GM13976 (cell line): ENCODE measurements at regions not wholly inside any gene's neighbourhood (a gene's known extent, or its start where the extent isn't known, plus 50 kb on each side); places are given as distances from the start of the nearest gene placed in this dataset.

Experiments
- DNase-seq: peaks from one replicate; pipeline ENCODE4 v3.0.0; 2012; ENCODE audit warnings: low spot score
- in situ Hi-C: fragments of 300-500 bp; cut with MboI; formaldehyde crosslinking; loops from one replicate; pipeline ENCODE4 v1.12.0; 2022; ENCODE audit warnings: low sequenced_read_pairs, mixed read lengths, inconsistent platforms; ENCODE audit not compliant: unreplicated experiment
- TF ChIP-seq, protein P1 (sequence below): IDR thresholded peaks from 2 replicates; pipeline ENCODE4 v1.5.1; 2012; ENCODE audit warnings: borderline replicate concordance, mild to moderate bottlenecking; ENCODE audit not compliant: insufficient read depth; ENCODE audit errors: extremely low read depth, missing control alignments, control extremely low read depth

DNA sequence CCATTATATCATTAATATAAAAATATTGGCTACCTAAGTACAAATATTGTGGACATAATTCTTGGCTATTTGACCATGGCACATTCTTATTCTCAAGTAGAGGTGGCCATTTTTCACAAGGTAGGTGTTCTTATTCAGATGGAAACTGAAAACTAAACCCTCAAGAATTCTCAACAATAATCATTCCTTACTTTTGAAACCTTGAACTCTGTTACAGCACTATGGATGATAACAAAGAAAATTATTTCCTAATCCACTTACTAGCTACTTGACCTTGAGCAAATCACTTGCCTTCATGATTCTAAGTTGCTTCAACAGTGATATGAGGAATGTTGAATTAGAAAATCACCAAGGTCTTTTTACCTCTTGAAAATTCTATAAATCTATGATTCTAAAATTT is 482.2 kb downstream of the PTPRC start:
- no peak for DNase-seq
- in situ Hi-C loops, result no loop called here
- TF ChIP-seq, protein P1, sequence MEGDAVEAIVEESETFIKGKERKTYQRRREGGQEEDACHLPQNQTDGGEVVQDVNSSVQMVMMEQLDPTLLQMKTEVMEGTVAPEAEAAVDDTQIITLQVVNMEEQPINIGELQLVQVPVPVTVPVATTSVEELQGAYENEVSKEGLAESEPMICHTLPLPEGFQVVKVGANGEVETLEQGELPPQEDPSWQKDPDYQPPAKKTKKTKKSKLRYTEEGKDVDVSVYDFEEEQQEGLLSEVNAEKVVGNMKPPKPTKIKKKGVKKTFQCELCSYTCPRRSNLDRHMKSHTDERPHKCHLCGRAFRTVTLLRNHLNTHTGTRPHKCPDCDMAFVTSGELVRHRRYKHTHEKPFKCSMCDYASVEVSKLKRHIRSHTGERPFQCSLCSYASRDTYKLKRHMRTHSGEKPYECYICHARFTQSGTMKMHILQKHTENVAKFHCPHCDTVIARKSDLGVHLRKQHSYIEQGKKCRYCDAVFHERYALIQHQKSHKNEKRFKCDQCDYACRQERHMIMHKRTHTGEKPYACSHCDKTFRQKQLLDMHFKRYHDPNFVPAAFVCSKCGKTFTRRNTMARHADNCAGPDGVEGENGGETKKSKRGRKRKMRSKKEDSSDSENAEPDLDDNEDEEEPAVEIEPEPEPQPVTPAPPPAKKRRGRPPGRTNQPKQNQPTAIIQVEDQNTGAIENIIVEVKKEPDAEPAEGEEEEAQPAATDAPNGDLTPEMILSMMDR, result no peak

DNA sequence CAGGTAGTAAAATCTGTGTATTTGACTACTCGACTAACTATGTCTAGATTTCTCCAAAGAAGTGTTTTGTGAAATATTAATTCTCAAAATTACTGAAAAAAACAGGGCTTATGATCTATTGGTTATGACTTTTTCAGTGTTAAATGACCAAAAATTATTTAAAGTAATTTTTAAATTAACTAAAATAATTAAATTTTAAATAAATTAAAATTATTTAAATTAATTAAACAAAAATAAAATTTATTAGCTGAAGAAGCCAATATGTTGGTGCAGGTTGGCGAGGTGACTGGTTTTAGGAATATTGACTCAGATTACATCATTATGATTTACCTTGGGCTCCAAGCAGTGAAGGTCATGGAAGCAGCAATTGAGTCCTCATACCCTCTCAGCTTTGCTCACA is 483.2 kb downstream of the PTPRC start:
- TF ChIP-seq, protein P1, result no peak
- DNase-seq, result no peak
- in situ Hi-C loops, result no loop called here

DNA sequence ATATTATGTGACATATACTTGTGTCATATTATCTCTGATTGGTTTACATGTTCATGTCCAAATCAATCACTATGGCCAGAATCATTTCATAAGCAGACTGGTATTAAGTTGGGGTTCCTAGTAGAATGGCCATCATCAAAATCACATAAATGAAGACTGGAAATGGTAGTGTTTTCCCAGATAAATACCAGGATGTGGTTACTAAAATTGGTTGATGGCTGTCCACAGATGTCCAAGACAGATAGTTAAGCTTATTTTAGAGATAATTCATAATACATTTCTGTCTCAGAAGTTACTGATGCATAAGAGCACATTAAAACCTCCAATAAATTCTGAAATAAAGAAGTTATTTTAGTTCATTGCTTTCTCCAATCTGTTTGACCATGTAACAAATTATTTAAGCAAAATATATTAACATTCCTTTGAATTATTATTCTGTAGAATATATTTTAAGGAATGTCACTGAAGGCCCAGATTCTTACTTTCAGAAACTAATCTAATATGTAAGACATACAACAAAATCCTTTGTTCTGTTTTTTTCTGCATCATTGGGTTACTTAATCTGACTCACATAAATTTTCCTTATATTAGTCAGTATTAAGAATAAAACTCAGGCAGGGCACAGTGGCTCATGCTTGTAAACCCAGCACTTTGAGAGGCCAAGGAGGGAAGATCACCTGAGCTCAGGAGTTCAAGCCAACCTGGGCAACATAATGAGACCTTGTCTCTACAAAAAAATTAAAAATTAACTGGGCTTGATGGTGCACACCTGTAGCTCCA is 483.9 kb downstream of the PTPRC start:
- no peak for DNase-seq
- in situ Hi-C loops, result no loop called here
- TF ChIP-seq, protein P1, result no peak

DNA sequence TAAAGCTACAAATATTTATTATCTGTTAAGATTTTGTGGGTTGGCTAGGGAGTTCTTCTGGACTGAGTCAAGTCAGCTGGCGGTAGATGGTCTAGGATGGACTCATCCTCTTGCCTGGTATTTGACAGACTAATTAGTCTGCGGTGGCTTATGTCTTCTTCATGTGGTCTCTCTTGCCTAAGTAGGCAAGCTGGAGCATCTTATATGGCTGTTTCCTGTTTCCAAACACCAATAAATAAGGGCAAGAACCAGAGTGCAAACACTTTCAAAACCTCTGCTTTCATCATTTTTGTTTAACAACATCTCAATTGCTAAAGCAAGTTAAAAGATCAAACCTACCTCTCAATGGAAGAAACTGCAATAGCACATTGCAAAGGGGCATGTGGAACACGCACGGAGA is 484.8 kb downstream of the PTPRC start:
- in situ Hi-C loops, result no loop called here
- no peak for DNase-seq
- TF ChIP-seq, protein P1, result no peak

DNA sequence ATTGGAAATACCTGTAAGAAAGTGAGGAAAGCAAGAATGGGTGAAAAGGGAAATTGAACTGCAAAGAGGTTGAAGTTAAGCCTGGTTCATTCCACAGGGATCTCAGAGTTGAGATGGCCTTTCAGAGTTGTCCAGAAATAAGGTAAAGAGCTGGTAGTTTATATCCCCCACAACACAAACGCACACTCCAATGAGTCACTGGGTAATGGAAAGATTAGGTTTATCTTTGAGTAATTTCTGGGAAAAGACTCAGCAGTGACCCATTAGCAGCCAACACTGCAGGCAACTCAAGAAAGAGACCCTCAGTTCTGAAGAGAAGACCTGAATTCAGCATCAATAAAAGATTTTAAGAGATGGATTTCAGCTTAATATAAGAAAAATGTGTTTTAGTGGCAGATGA is 485.5 kb downstream of the PTPRC start:
- DNase-seq, result no peak
- in situ Hi-C loops, result no loop called here
- TF ChIP-seq, protein P1, result no peak

DNA sequence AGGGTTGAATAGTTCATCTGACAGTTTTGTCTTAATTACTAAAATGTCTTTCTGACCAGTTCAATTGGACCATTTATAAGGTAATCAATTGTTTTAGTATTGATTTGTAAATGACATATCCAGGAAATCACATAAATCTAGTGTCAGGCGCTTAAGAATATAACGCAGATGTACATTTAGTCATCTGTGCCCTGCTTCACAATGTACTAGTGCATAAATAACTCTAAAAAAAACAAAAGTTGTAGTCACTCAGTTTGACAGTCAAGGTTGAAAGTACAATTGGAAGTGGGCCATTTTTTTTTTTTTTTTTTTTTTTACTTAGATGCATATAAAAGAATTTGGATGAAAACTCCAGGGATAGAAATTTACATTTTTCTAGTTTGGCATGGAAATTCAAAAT is 490.4 kb downstream of the PTPRC start:
- no peak for DNase-seq
- in situ Hi-C loops, result no loop called here

More for the DNA sequence above, 490.4 kb downstream of the PTPRC start:
- TF ChIP-seq, protein P1, result no peak
